SH-SY5Y (cell line): ENCODE measurements at regions not wholly inside any gene's neighbourhood (a gene's known extent, or its start where the extent isn't known, plus 50 kb on each side); places are given as distances from the start of the nearest gene placed in this dataset.

ENCODE experiments used
- GATA2 ChIP-seq: IDR thresholded peaks from 2 replicates; pipeline ENCODE4 v1.6.1; 2011; ENCODE audit warnings: mild to moderate bottlenecking, low read depth, low read length
- GATA3 ChIP-seq: IDR thresholded peaks from 2 replicates; pipeline ENCODE4 v1.6.1; 2011; ENCODE audit warnings: low read depth, mild to moderate bottlenecking, low read length, moderate library complexity

GRCh38 chr12:107537464-107538119 is 148.0 kb upstream of the PWP1 start:
- no peak for TF ChIP-seq GATA2
- TF ChIP-seq GATA3: no peak
